Progenitor cell of endocrine pancreas (in vitro differentiated cells): ENCODE measurements at regions not wholly inside any gene's neighbourhood (a gene's known extent, or its start where the extent isn't known, plus 50 kb on each side); places are given as distances from the start of the nearest gene placed in this dataset.

ENCODE experiments used
- DNase-seq: peaks from one replicate; pipeline ENCODE4 v3.0.0; 2021; ENCODE audit warnings: low spot score; ENCODE audit not compliant: unreplicated experiment
- H3K27ac Mint-ChIP-seq: 2 replicates; pipeline ENCODE4 v1.8.0; 2021; ENCODE audit warnings: mild to moderate bottlenecking, moderate library complexity, mixed read lengths
- H3K27me3 Mint-ChIP-seq: 2 replicates; pipeline ENCODE4 v1.8.0; 2021; ENCODE audit warnings: mixed read lengths
- H3K36me3 Mint-ChIP-seq: 2 replicates; pipeline ENCODE4 v1.8.0; 2022; ENCODE audit warnings: mixed read lengths; ENCODE audit not compliant: insufficient read depth
- H3K4me1 Mint-ChIP-seq: 2 replicates; pipeline ENCODE4 v1.8.0; 2021; ENCODE audit warnings: low read depth, mixed read lengths
- H3K4me3 Mint-ChIP-seq: 2 replicates; pipeline ENCODE4 v1.8.0; 2021; ENCODE audit warnings: low read depth, mild to moderate bottlenecking, moderate library complexity, mixed read lengths
- H3K9me3 Mint-ChIP-seq: 2 replicates; pipeline ENCODE4 v1.8.0; 2021; ENCODE audit warnings: low read depth, mixed read lengths
- TF ChIP-seq, protein P1 (sequence below): fragments of 200-600 bp; sonication (generic); IDR thresholded peaks from one replicate; pipeline ENCODE4 v1.5.0; 2021; ENCODE audit warnings: antibody characterized with exemption, mild to moderate bottlenecking; ENCODE audit not compliant: unreplicated experiment

- peaks cover 6% of the 10 kb centered on the region for H3K9me3 Mint-ChIP-seq
- H3K4me3 Mint-ChIP-seq = no peak overlapping the region
- H3K27me3 Mint-ChIP-seq = no peaks in the 10 kb centered on the region
- TF ChIP-seq, protein P1, sequence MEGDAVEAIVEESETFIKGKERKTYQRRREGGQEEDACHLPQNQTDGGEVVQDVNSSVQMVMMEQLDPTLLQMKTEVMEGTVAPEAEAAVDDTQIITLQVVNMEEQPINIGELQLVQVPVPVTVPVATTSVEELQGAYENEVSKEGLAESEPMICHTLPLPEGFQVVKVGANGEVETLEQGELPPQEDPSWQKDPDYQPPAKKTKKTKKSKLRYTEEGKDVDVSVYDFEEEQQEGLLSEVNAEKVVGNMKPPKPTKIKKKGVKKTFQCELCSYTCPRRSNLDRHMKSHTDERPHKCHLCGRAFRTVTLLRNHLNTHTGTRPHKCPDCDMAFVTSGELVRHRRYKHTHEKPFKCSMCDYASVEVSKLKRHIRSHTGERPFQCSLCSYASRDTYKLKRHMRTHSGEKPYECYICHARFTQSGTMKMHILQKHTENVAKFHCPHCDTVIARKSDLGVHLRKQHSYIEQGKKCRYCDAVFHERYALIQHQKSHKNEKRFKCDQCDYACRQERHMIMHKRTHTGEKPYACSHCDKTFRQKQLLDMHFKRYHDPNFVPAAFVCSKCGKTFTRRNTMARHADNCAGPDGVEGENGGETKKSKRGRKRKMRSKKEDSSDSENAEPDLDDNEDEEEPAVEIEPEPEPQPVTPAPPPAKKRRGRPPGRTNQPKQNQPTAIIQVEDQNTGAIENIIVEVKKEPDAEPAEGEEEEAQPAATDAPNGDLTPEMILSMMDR = no peak
- H3K4me1 Mint-ChIP-seq = peaks cover 30% of the 10 kb centered on the region
- no peak for DNase-seq
- H3K36me3 Mint-ChIP-seq = no peaks in the 10 kb centered on the region
- no peak overlapping the region for H3K27ac Mint-ChIP-seq
Measured at GRCh38 chr1:83697961-83698360, 301.0 kb downstream of the TTLL7 start.

DNA sequence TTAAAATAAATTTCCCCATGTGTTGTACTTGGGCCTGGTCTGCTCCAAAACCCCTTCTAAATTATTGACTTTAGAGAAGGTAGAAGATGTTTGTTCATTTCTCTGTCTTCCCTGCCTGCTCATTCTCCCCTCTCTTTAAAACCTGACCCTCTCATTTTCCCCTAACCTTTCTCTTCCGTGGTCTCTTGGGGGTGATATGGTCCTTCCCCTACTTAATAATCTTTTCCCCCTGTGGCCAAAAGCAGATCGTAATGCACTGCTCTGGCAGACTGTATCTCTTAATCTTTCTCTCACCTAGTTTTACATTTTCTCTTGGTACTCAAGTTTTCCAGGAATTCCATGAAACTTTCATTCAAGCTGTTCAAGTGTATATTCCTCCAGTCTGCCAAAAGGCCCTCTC lies 301.7 kb downstream of the TTLL7 start:
- Mint-ChIP-seq H3K36me3 (no peaks in the 10 kb centered on the region), H3K9me3 (peaks cover 6% of the 10 kb centered on the region), H3K4me3 (no peak overlapping the region), H3K4me1 (peaks cover 35% of the 10 kb centered on the region), H3K27me3 (no peaks in the 10 kb centered on the region), H3K27ac (no peak overlapping the region)
- TF ChIP-seq, protein P1 = no peak
- no peak for DNase-seq

DNA sequence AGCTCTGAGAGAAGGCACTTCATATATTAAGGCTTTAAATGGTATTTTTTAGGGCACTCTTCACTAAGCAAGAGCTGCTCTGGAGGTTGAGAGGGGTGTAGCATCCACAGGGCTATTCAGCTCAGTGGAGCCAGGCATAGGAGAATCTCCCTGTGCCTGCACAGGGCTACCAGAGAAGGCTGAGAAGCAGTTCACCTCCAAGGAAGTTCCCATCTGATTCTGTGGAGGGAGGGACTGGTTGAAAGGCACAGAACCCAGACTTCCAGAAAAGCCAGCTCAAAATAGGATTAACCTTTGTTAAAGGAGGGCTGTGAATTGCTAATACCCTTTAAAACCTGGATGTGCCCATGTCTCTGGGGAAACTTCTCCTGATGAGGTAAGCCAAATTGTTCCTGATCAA lies 304.5 kb downstream of the TTLL7 start:
- H3K4me3 Mint-ChIP-seq = no peak overlapping the region
- H3K4me1 Mint-ChIP-seq = peaks cover 41% of the 10 kb centered on the region
- peaks cover 5% of the 10 kb centered on the region for H3K9me3 Mint-ChIP-seq
- no peak overlapping the region for H3K27ac Mint-ChIP-seq
- no peak for DNase-seq
- TF ChIP-seq, protein P1 = no peak
- H3K36me3 Mint-ChIP-seq = no peaks in the 10 kb centered on the region
- no peaks in the 10 kb centered on the region for H3K27me3 Mint-ChIP-seq

DNA sequence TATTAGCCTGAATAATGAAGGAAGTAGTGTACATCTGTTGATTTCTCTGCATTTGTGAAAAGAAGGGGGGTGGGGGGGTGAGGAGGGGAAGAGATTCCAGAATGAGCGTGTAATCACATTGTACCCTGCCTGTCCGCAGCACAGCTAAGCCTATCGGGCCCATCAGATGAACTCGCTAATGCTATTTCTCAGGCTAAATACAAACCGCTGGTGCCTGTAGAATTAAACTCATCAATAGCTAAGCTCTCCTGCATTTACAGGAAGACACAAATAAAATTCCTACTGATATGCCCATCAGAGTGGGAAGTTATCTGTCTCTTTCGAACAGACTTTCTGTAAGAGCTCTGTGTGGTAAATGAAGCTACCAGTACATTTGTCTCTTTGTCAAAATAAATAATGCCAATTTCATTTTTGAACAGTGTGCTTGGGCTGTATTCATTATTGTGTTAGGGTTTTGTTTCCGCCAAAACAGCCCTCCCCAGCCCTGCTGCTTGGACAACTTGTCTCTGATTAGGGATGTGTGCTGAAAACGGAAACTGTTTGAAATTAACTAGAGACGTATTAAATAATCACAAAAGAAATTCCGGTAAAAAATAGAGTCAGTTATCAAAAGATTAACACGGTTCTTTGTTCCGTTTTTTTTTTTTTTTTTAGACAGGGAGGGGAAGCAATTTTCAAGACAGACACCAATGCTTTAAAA lies 305.4 kb downstream of the TTLL7 start:
- peaks cover under 1% of the 10 kb centered on the region for H3K9me3 Mint-ChIP-seq
- peak overlapping the region; percentile 91 for H3K27ac Mint-ChIP-seq
- TF ChIP-seq, protein P1 = no peak
- no peaks in the 10 kb centered on the region for H3K27me3 Mint-ChIP-seq
- H3K4me1 Mint-ChIP-seq = peaks cover 41% of the 10 kb centered on the region
- peaks cover under 1% of the 10 kb centered on the region for H3K36me3 Mint-ChIP-seq
- DNase-seq = no peak
- peak overlapping the region; percentile 62 for H3K4me3 Mint-ChIP-seq

DNA sequence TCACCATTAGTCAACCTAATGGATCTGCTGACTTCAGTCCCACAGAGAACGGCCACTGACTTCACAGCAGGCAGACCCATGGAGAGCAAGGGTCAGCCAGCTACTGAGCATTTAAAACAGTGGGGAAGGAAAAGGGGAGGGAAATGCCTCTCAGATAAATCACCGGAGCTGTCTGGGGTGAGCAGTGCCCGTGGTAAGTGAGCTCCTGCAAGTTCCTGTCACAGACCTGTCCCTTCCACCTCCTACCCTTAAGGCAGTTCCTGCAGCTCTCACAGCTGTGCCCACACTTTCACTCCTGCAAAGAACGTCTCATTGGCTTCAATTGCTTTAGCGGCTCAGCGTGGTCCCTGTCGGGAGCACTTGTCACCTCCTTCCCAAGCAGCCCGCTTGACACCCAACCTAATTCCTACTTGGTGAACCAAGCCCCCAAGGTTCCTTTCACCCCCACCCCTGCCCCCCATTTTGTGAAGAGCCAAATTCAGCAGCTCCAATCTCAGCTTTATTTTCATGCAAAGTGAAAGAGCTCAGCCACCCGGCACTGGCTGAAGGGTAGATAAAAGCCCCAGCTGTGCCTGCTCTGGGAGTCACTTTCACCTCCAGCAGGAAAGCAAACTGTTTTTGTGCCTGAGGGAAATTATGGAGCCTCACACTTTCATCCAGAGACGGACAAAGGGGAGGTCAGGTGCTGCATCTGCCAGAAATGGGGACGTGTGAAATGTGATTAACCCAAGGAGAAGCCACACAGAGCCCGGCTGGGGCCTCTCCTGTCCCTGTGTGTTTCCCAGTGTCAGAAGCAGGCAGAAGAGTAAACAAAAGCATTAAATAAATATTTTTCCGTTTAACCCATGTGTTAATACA lies 306.2 kb downstream of the TTLL7 start:
- peaks cover 9% of the 10 kb centered on the region for H3K9me3 Mint-ChIP-seq
- no peaks in the 10 kb centered on the region for H3K27me3 Mint-ChIP-seq
- peak overlapping the region; percentile 62 for H3K4me3 Mint-ChIP-seq
- H3K27ac Mint-ChIP-seq = peak overlapping the region; percentile 91
- H3K36me3 Mint-ChIP-seq = peaks cover 3% of the 10 kb centered on the region
- DNase-seq = no peak
- H3K4me1 Mint-ChIP-seq = peaks cover 41% of the 10 kb centered on the region
- TF ChIP-seq, protein P1 = no peak
